ENCODE measurements at regions not wholly inside any gene's neighbourhood (a gene's known extent, or its start where the extent isn't known, plus 50 kb on each side); places are given as distances from the start of the nearest gene placed in this dataset.

GRCh38 chr18:44543387-44543786 lies 137.3 kb upstream of the SETBP1 start:
- no peak for TF ChIP-seq CTCF (IDR thresholded peaks at IDR 0.05)
- no peak for TF ChIP-seq POLR2A (IDR thresholded peaks at IDR 0.05)
